HFF-Myc (cell line): ENCODE measurements at regions not wholly inside any gene's neighbourhood (a gene's known extent, or its start where the extent isn't known, plus 50 kb on each side); places are given as distances from the start of the nearest gene placed in this dataset.

Experiments used
- DNase-seq: peaks from one replicate; pipeline ENCODE4 v3.0.0-alpha.2; 2011; ENCODE audit warnings: low read depth; ENCODE audit errors: extremely low read depth
- H3K4me3 ChIP-seq: replicated peaks from 2 replicates; pipeline ENCODE4 v1.5.1; 2011; ENCODE audit warnings: low read depth, mild to moderate bottlenecking, control low read depth, low read length
- TF ChIP-seq, protein P1 (sequence below): IDR thresholded peaks from 2 replicates; pipeline ENCODE4 v1.5.1; 2012; ENCODE audit warnings: mild to moderate bottlenecking, low read depth, low read length, control low read depth; ENCODE audit errors: missing control alignments

- TF ChIP-seq, protein P1, sequence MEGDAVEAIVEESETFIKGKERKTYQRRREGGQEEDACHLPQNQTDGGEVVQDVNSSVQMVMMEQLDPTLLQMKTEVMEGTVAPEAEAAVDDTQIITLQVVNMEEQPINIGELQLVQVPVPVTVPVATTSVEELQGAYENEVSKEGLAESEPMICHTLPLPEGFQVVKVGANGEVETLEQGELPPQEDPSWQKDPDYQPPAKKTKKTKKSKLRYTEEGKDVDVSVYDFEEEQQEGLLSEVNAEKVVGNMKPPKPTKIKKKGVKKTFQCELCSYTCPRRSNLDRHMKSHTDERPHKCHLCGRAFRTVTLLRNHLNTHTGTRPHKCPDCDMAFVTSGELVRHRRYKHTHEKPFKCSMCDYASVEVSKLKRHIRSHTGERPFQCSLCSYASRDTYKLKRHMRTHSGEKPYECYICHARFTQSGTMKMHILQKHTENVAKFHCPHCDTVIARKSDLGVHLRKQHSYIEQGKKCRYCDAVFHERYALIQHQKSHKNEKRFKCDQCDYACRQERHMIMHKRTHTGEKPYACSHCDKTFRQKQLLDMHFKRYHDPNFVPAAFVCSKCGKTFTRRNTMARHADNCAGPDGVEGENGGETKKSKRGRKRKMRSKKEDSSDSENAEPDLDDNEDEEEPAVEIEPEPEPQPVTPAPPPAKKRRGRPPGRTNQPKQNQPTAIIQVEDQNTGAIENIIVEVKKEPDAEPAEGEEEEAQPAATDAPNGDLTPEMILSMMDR = no peak
- DNase-seq = no peak
- no peak overlapping the region for H3K4me3 ChIP-seq
Measured at GRCh38 chr5:58258984-58259684, 200.8 kb downstream of the PLK2 start.

- no peak overlapping the region for H3K4me3 ChIP-seq
- DNase-seq = no peak
- TF ChIP-seq, protein P1 = no peak
Measured at GRCh38 chr5:58255970-58256369, 203.9 kb downstream of the PLK2 start.

GRCh38 chr5:58255386-58255785, 204.5 kb downstream of the PLK2 start:
- no peak overlapping the region for H3K4me3 ChIP-seq
- TF ChIP-seq, protein P1 = no peak
- no peak for DNase-seq

GRCh38 chr5:58248221-58248620, 211.7 kb downstream of the PLK2 start:
- no peak for DNase-seq
- H3K4me3 ChIP-seq = no peak overlapping the region
- TF ChIP-seq, protein P1 = no peak

GRCh38 chr5:58246461-58246944, 213.4 kb downstream of the PLK2 start:
- no peak for DNase-seq

GRCh38 chr5:58245476-58245840, 214.4 kb downstream of the PLK2 start:
- no peak overlapping the region for H3K4me3 ChIP-seq
- TF ChIP-seq, protein P1 = no peak
- no peak for DNase-seq

More at GRCh38 chr5:58246461-58246944, 213.4 kb downstream of the PLK2 start:
- TF ChIP-seq, protein P1 = no peak
- H3K4me3 ChIP-seq = no peak overlapping the region
